Neural cell (in vitro differentiated cells): ENCODE measurements at regions not wholly inside any gene's neighbourhood (a gene's known extent, or its start where the extent isn't known, plus 50 kb on each side); places are given as distances from the start of the nearest gene placed in this dataset.
A peak's percentile ranks its signal among the peaks of the same experiment; 100 is the strongest.

Experiments used
- H2AFZ ChIP-seq: fragments of 200-600, 300-800 bp; sonication (generic), shearing (Covaris generic); 2 replicates; pipeline ENCODE4 v1.6.0; 2014; ENCODE audit warnings: low read depth, mild to moderate bottlenecking, antibody characterized with exemption, low read length, moderate library complexity
- H3F3A ChIP-seq: fragments of 200-600 bp; shearing (Covaris generic); 2 replicates; pipeline ENCODE4 v1.6.1; 2016; ENCODE audit warnings: mild to moderate bottlenecking, moderate library complexity, mixed read lengths, antibody characterized with exemption, low read length; ENCODE audit not compliant: insufficient read depth, poor library complexity, severe bottlenecking
- H3K27ac ChIP-seq: fragments of 200-600, 300-800 bp; sonication (generic), shearing (Covaris generic); 2 replicates; pipeline ENCODE4 v1.5.1; 2014; ENCODE audit warnings: mild to moderate bottlenecking, low read length, moderate library complexity
- H3K27me3 ChIP-seq: fragments of 300-800, 200-600 bp; sonication (generic), shearing (Covaris generic); 2 replicates; pipeline ENCODE4 v1.6.0; 2014; ENCODE audit warnings: mild to moderate bottlenecking, low read depth, low read length, moderate library complexity; ENCODE audit not compliant: insufficient read depth
- H3K36me3 ChIP-seq: fragments of 300-800, 200-600 bp; sonication (generic), shearing (Covaris generic); 2 replicates; pipeline ENCODE4 v1.5.1; 2014; ENCODE audit warnings: mild to moderate bottlenecking, antibody characterized with exemption, low read length, moderate library complexity; ENCODE audit not compliant: insufficient read depth
- H3K4me2 ChIP-seq: fragments of 300-800, 200-600 bp; sonication (generic), shearing (Covaris generic); 2 replicates; pipeline ENCODE4 v1.6.0; 2014; ENCODE audit warnings: mild to moderate bottlenecking, low read length
- H3K4me3 ChIP-seq: fragments of 300-800, 200-600 bp; sonication (generic), shearing (Covaris generic); 2 replicates; pipeline ENCODE4 v1.5.1; 2014; ENCODE audit warnings: mild to moderate bottlenecking, low read length, moderate library complexity
- H3K79me2 ChIP-seq: fragments of 200-600 bp; shearing (Covaris generic); replicated peaks from 2 replicates; pipeline ENCODE4 v1.6.0; 2014; ENCODE audit warnings: mild to moderate bottlenecking, low read length, moderate library complexity; ENCODE audit not compliant: insufficient read depth
- H3K9ac ChIP-seq: fragments of 300-800, 200-600 bp; sonication (generic), shearing (Covaris generic); 2 replicates; pipeline ENCODE4 v1.6.1; 2016; ENCODE audit warnings: mild to moderate bottlenecking, low read length, mixed read lengths
- H3K9me2 ChIP-seq: fragments of 200-600 bp; shearing (Covaris generic); 2 replicates; pipeline ENCODE4 v1.6.1; 2016; ENCODE audit warnings: mild to moderate bottlenecking, low read length, mixed read lengths; ENCODE audit not compliant: insufficient read depth
- H3K9me3 ChIP-seq: fragments of 200-600, 300-800 bp; sonication (generic), shearing (Covaris generic); 2 replicates; pipeline ENCODE4 v1.6.1; 2016; ENCODE audit warnings: mild to moderate bottlenecking, mixed run types, low read length, moderate library complexity, mixed read lengths
- H4K20me1 ChIP-seq: fragments of 200-600 bp; shearing (Covaris generic); 2 replicates; pipeline ENCODE4 v1.6.1; 2016; ENCODE audit warnings: mild to moderate bottlenecking, mixed run types; ENCODE audit not compliant: insufficient read depth
- EP300 ChIP-seq: fragments of 450-650 bp; conservative IDR thresholded peaks from 2 replicates; pipeline ENCODE4 v1.6.1; 2014; ENCODE audit warnings: antibody characterized with exemption, mild to moderate bottlenecking, moderate library complexity; ENCODE audit not compliant: poor library complexity, severe bottlenecking
- EZH2 ChIP-seq: fragments of 200-600, 300-800 bp; shearing (Covaris generic), sonication (generic); IDR thresholded peaks from 2 replicates; pipeline ENCODE4 v1.6.1; 2014; ENCODE audit warnings: antibody characterized with exemption, low read length, borderline replicate concordance, mild to moderate bottlenecking; ENCODE audit not compliant: insufficient read depth, poor library complexity, severe bottlenecking
- MXI1 ChIP-seq: fragments of 450-650 bp; conservative IDR thresholded peaks from 2 replicates; pipeline ENCODE4 v1.6.1; 2014; ENCODE audit warnings: antibody characterized with exemption, mild to moderate bottlenecking; ENCODE audit not compliant: poor library complexity, severe bottlenecking
- POLR2AphosphoS5 ChIP-seq: IDR thresholded peaks from 2 replicates; pipeline ENCODE4 v1.6.1; 2012
- RAD21 ChIP-seq: fragments of 450-650 bp; conservative IDR thresholded peaks from 2 replicates; pipeline ENCODE4 v1.6.1; 2014; ENCODE audit warnings: antibody characterized with exemption, mild to moderate bottlenecking, moderate library complexity
- SMC3 ChIP-seq: fragments of 450-650 bp; conservative IDR thresholded peaks from 2 replicates; pipeline ENCODE4 v1.6.1; 2014; ENCODE audit warnings: antibody characterized with exemption, mild to moderate bottlenecking, moderate library complexity; ENCODE audit not compliant: poor library complexity
- TAF1 ChIP-seq: IDR thresholded peaks from 2 replicates; pipeline ENCODE4 v1.6.1; 2012; ENCODE audit warnings: low read depth
- TF ChIP-seq, protein P1 (sequence below): fragments of 450-650 bp; IDR thresholded peaks from 2 replicates; pipeline ENCODE4 v1.5.1; 2014; ENCODE audit warnings: antibody characterized with exemption, mild to moderate bottlenecking, moderate library complexity; ENCODE audit not compliant: poor library complexity, severe bottlenecking
- TF ChIP-seq, protein P2 (sequence below): IDR thresholded peaks from 2 replicates; pipeline ENCODE4 v1.6.1; 2012; ENCODE audit warnings: borderline replicate concordance

DNA sequence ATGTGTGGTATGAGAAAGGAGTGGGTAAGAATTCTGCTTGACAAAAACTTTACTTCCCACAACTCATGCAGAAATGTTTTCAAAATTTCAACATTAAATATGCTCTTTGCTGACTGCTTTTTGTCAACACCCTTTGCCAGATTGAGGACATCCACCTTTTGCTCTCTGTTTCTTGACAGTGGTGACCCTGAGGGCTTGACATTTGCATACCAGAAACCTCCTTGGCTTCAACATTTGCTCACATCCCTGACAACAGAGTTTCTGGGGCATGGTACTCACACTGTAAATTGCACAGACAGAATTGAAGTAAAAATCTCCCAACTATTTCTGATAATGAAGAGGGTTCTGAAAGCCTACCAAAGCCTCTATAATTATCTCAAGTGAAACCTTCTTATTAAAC, 95.7 kb downstream of the RND3 start:
- Histone ChIP-seq H3K4me2 (no peak overlapping the region), H3K9ac (no peak overlapping the region), H3K9me3 (no peaks in the 10 kb centered on the region), H3K4me3 (peak overlapping the region; percentile 35), H3F3A (peaks cover 12% of the 10 kb centered on the region), H2AFZ (no peak overlapping the region), H3K27me3 (no peaks in the 10 kb centered on the region), H3K36me3 (no peaks in the 10 kb centered on the region), H4K20me1 (no peaks in the 10 kb centered on the region), H3K79me2 (no peaks in the 10 kb centered on the region), H3K9me2 (no peaks in the 10 kb centered on the region), H3K27ac (peak overlapping the region; percentile 79)
- TF ChIP-seq EP300, result no peak
- TF ChIP-seq EZH2, result no peak
- no peak for TF ChIP-seq POLR2AphosphoS5
- TF ChIP-seq, protein P1, sequence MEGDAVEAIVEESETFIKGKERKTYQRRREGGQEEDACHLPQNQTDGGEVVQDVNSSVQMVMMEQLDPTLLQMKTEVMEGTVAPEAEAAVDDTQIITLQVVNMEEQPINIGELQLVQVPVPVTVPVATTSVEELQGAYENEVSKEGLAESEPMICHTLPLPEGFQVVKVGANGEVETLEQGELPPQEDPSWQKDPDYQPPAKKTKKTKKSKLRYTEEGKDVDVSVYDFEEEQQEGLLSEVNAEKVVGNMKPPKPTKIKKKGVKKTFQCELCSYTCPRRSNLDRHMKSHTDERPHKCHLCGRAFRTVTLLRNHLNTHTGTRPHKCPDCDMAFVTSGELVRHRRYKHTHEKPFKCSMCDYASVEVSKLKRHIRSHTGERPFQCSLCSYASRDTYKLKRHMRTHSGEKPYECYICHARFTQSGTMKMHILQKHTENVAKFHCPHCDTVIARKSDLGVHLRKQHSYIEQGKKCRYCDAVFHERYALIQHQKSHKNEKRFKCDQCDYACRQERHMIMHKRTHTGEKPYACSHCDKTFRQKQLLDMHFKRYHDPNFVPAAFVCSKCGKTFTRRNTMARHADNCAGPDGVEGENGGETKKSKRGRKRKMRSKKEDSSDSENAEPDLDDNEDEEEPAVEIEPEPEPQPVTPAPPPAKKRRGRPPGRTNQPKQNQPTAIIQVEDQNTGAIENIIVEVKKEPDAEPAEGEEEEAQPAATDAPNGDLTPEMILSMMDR, result no peak
- TF ChIP-seq, protein P2, sequence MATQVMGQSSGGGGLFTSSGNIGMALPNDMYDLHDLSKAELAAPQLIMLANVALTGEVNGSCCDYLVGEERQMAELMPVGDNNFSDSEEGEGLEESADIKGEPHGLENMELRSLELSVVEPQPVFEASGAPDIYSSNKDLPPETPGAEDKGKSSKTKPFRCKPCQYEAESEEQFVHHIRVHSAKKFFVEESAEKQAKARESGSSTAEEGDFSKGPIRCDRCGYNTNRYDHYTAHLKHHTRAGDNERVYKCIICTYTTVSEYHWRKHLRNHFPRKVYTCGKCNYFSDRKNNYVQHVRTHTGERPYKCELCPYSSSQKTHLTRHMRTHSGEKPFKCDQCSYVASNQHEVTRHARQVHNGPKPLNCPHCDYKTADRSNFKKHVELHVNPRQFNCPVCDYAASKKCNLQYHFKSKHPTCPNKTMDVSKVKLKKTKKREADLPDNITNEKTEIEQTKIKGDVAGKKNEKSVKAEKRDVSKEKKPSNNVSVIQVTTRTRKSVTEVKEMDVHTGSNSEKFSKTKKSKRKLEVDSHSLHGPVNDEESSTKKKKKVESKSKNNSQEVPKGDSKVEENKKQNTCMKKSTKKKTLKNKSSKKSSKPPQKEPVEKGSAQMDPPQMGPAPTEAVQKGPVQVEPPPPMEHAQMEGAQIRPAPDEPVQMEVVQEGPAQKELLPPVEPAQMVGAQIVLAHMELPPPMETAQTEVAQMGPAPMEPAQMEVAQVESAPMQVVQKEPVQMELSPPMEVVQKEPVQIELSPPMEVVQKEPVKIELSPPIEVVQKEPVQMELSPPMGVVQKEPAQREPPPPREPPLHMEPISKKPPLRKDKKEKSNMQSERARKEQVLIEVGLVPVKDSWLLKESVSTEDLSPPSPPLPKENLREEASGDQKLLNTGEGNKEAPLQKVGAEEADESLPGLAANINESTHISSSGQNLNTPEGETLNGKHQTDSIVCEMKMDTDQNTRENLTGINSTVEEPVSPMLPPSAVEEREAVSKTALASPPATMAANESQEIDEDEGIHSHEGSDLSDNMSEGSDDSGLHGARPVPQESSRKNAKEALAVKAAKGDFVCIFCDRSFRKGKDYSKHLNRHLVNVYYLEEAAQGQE, result no peak
- TF ChIP-seq TAF1, result no peak
- no peak for TF ChIP-seq SMC3
- TF ChIP-seq MXI1, result no peak
- no peak for TF ChIP-seq RAD21

DNA sequence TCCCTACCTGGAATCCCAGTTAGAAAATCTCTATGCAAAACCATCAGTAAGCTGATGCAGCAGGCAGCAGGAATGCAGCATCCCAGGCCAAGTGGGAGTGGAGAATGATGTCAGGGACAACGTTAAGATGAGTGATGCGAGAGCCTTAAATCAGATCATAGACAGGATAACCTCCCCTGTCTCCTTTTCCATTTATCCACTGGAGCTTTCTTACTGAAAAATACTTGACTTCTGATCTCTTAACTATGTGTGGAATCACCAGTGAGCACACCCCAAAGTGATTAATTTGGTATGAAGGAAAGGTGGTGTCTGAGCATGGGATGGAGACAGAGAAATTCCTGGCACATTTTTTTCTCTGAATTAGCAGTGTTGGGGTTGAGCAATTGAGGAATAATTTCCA, 98.0 kb downstream of the RND3 start:
- Histone ChIP-seq H2AFZ (no peak overlapping the region), H3K9me3 (peaks cover 6% of the 10 kb centered on the region), H3K27me3 (no peaks in the 10 kb centered on the region), H3K9me2 (no peaks in the 10 kb centered on the region), H3K4me2 (no peak overlapping the region), H3F3A (peaks cover 10% of the 10 kb centered on the region), H3K79me2 (no peaks in the 10 kb centered on the region), H3K9ac (no peak overlapping the region), H3K27ac (no peak overlapping the region), H3K4me3 (no peak overlapping the region), H4K20me1 (no peaks in the 10 kb centered on the region), H3K36me3 (no peaks in the 10 kb centered on the region)
- TF ChIP-seq SMC3 (no peak), RAD21 (no peak), TAF1 (no peak)
- TF ChIP-seq, protein P1, result no peak
